ENCODE measurements at regions not wholly inside any gene's neighbourhood (a gene's known extent, or its start where the extent isn't known, plus 50 kb on each side); places are given as distances from the start of the nearest gene placed in this dataset.

DNA sequence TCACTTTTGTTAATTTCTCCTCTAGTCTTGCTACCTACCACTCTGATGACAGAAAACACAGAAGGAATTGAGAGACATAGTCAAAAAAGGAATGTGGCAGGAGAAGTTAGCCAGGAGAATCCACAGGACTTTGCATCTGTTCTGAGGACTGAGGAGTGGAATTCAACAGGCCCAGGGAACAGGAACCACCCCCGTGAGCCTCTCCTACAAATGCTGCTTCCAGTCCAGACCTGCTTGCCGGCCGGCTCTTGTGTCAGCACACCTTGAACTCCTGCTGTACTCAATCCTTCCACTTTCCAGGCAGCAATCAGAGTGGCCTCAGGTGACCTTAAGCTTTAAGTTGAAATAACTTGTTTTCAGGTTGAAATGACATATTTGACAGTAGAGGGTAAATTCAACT lies 903.1 kb downstream of the BCL11B start:
- TF ChIP-seq EP300 (IDR thresholded peaks at IDR 0.05; ENCODE audit: borderline replicate concordance) (no peak), CREB1 (IDR thresholded peaks at IDR 0.05; ENCODE audit: low read depth) (no peak), EGR1 (IDR thresholded peaks at IDR 0.05) (no peak), TAF1 (IDR thresholded peaks at IDR 0.05; ENCODE audit: low read depth) (no peak), RAD21 (IDR thresholded peaks at IDR 0.05; ENCODE audit: low read depth) (no peak)

GRCh38 chr14:98369344-98369743 lies 902.7 kb downstream of the BCL11B start:
- TF ChIP-seq CREB1 (IDR thresholded peaks at IDR 0.05; ENCODE audit: low read depth) (no peak), NFIC (IDR thresholded peaks at IDR 0.05) (no peak), TCF12 (IDR thresholded peaks at IDR 0.05; ENCODE audit: low read depth) (no peak), REST (IDR thresholded peaks at IDR 0.05; ENCODE audit: low read depth) (no peak), FOXM1 (IDR thresholded peaks at IDR 0.05; ENCODE audit: borderline replicate concordance, low read depth) (no peak), RAD21 (IDR thresholded peaks at IDR 0.05; ENCODE audit: low read depth) (no peak)

GRCh38 chr14:98370352-98370751 lies 901.6 kb downstream of the BCL11B start:
- TF ChIP-seq CEBPB (IDR thresholded peaks at IDR 0.05) (no peak), REST (IDR thresholded peaks at IDR 0.05; ENCODE audit: low read depth) (no peak), TEAD4 (IDR thresholded peaks at IDR 0.05) (no peak), YY1 (IDR thresholded peaks at IDR 0.05; ENCODE audit: low read depth) (no peak), FOXM1 (IDR thresholded peaks at IDR 0.05; ENCODE audit: borderline replicate concordance, low read depth) (no peak), NFIC (IDR thresholded peaks at IDR 0.05) (no peak), TCF12 (IDR thresholded peaks at IDR 0.05; ENCODE audit: low read depth) (no peak), EGR1 (IDR thresholded peaks at IDR 0.05) (no peak), ZBTB7A (IDR thresholded peaks at IDR 0.05; ENCODE audit: low read depth) (no peak), CREB1 (IDR thresholded peaks at IDR 0.05; ENCODE audit: low read depth) (no peak), TAF1 (IDR thresholded peaks at IDR 0.05; ENCODE audit: low read depth) (no peak), EP300 (IDR thresholded peaks at IDR 0.05; ENCODE audit: borderline replicate concordance) (no peak), RAD21 (IDR thresholded peaks at IDR 0.05; ENCODE audit: low read depth) (no peak)
- TF ChIP-seq, protein P1, sequence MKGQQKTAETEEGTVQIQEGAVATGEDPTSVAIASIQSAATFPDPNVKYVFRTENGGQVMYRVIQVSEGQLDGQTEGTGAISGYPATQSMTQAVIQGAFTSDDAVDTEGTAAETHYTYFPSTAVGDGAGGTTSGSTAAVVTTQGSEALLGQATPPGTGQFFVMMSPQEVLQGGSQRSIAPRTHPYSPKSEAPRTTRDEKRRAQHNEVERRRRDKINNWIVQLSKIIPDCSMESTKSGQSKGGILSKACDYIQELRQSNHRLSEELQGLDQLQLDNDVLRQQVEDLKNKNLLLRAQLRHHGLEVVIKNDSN (IDR thresholded peaks at IDR 0.05): no peak
- TF ChIP-seq, protein P2, sequence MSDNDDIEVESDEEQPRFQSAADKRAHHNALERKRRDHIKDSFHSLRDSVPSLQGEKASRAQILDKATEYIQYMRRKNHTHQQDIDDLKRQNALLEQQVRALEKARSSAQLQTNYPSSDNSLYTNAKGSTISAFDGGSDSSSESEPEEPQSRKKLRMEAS (IDR thresholded peaks at IDR 0.05): no peak

DNA sequence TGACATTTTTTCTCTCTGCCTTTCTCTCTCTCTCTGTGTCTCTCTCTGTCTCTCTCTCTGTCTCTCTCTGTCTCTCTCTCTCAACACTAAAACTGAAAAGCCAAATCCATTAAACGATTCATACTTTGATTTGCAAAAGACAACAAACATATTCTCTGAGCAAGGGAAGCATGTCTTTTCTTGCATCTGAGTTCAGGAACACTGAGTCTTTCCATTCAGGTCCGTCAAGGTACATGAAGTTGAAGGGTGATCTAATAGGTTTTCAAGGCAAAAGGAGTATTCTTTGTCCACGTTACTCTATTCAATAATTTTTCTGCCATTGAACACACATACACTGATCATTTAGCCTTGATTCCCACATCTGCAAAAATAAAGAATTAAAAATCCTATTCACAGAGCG lies 900.9 kb downstream of the BCL11B start:
- no peak for TF ChIP-seq TCF12 (IDR thresholded peaks at IDR 0.05; ENCODE audit: low read depth)
- TF ChIP-seq, protein P1 (IDR thresholded peaks at IDR 0.05): no peak
- TF ChIP-seq YY1 (IDR thresholded peaks at IDR 0.05; ENCODE audit: low read depth): no peak
- TF ChIP-seq CEBPB (IDR thresholded peaks at IDR 0.05): no peak
- no peak for TF ChIP-seq EGR1 (IDR thresholded peaks at IDR 0.05)
- no peak for TF ChIP-seq FOXM1 (IDR thresholded peaks at IDR 0.05; ENCODE audit: borderline replicate concordance, low read depth)
- no peak for TF ChIP-seq EP300 (IDR thresholded peaks at IDR 0.05; ENCODE audit: borderline replicate concordance)
- TF ChIP-seq REST (IDR thresholded peaks at IDR 0.05; ENCODE audit: low read depth): no peak
- no peak for TF ChIP-seq TEAD4 (IDR thresholded peaks at IDR 0.05)
- no peak for TF ChIP-seq NFIC (IDR thresholded peaks at IDR 0.05)
- TF ChIP-seq TAF1 (IDR thresholded peaks at IDR 0.05; ENCODE audit: low read depth): no peak
- TF ChIP-seq ZBTB7A (IDR thresholded peaks at IDR 0.05; ENCODE audit: low read depth): no peak
- no peak for TF ChIP-seq CREB1 (IDR thresholded peaks at IDR 0.05; ENCODE audit: low read depth)

- TF ChIP-seq CEBPB (IDR thresholded peaks at IDR 0.05) (no peak), ZBTB7A (IDR thresholded peaks at IDR 0.05; ENCODE audit: low read depth) (no peak), FOXM1 (IDR thresholded peaks at IDR 0.05; ENCODE audit: borderline replicate concordance, low read depth) (no peak)
Measured at GRCh38 chr14:98374136-98374535, 897.9 kb downstream of the BCL11B start.
